GM19324 (cell line): ENCODE measurements at regions not wholly inside any gene's neighbourhood (a gene's known extent, or its start where the extent isn't known, plus 50 kb on each side); places are given as distances from the start of the nearest gene placed in this dataset.

Experiments
- ATAC-seq: cut with Tn5 transposase; IDR thresholded peaks from one replicate; pipeline ENCODE4 v1.9.1; 2021; ENCODE audit warnings: mild to moderate bottlenecking, moderate library complexity; ENCODE audit not compliant: unreplicated experiment, low FRiP score

GRCh38 chr9:87310827-87311523, 186.7 kb upstream of the DAPK1 start:
- ATAC-seq: no peak

DNA sequence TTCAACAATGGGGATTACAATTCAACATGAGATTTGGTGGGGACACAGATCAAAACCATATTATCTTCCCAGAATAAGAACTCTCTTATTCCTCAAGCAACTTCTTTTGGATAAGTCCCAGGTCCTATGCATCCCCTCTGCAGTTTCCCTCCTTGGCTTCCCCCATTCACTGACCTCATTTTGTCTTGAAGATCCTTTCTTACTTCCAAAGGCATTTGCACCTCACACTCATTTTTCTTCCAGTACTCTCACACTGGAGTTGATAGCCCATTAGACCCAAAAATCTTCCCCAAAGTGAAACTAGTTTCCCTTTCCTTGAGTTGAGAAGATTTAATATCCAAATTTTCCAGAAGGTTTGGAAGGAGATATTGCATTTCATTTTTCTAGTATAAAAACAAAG, 178.0 kb upstream of the DAPK1 start:
- no peak for ATAC-seq

DNA sequence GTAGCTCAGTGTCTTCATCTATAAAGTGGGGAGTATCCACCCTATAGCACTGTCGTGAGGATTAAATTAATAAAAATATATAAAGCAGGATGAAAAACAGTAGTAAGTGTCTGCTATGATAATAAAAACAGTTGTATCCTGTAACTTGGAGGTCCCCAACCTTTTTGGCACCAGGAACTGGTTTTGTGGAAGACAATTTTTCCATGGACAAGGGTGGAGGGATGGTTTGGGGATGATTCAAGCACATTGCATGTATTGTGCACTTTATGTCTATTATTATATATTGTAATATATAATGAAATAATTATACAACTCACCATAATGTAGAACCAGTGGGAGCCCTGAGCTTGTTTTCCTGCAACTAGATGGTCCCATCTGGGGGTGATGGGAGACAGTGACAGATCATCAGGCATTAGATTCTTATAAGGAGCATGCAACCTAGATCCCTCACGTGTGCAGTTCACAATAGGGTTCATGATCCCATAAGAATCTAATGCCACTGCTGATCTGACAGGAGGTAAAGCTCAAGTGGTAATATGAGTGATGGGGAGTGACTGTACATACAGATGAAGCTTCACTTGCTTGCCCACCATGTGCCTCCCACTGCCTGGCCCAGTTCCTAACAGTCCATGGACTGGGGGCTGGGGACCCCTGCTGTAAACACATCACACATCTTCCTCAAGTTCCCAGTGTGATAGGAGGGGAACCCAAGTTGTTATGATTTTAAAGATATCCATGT, 177.4 kb upstream of the DAPK1 start:
- no peak for ATAC-seq

DNA sequence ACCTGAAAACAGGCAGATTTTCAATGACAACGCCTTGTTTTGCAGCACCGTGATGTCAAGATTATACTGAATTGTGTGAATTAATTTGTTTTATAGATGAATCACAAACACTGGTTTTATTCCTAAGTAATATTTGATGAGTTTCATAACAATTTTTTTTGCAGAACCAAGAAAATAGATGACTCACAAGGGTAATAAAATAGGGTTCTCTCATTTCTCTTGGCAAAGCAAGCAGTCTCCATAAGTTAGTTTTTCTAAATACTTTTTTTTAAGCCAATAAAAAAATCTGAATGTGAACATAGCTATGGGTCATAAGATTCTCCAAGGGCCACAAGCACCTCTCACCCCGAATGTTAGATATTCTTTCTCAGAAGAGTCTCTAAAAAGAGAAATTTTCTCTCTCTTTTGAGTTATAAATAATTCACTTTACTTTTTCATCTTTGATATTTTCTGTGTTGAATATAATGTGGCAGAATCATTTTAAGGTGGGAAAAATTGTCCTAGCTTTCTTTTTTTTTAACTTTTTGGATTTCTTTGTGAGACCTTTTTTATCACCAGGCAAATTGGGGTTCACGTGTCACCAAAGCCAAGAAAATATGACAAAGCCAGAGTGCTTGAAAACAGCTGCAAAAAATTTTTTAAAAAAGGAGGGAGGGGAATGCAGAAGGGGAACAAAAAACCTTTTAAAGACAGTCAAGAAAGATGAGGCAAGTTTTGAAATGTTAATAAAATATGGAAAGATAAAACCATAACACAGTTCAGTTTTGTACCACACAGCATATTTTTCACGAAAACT, 174.6 kb upstream of the DAPK1 start:
- ATAC-seq: no peak

GRCh38 chr9:87323928-87324327, 173.7 kb upstream of the DAPK1 start:
- ATAC-seq: no peak

DNA sequence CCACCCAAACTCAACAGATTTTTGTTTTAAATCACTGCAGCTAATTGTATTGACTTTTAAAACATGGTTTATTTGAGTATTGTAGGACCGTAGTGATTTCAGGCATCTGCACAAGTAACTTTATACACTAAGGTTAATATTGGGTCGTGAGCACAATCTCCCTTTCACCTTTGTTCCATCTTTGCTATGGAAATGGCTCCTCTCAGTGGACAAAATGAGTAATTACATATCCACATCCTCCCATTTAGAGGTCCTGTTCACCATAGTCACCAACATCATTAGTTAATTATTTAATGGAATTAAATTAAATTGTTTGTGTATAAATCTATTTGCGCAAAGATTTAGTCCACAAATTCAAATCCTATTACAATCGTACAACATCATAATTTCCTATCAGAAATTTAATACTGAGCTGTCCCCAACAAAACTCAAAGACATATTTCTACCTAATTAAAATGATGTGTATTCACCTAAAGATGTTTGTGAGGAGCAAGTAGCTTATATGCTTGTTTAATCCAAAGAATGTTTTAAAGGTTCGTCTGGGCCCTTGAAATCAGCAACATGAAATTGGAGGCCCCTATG, 173.0 kb upstream of the DAPK1 start:
- no peak for ATAC-seq

GRCh38 chr9:87327575-87328125, 170.0 kb upstream of the DAPK1 start:
- no peak for ATAC-seq

GRCh38 chr9:87333802-87334201, 163.9 kb upstream of the DAPK1 start:
- ATAC-seq: no peak

DNA sequence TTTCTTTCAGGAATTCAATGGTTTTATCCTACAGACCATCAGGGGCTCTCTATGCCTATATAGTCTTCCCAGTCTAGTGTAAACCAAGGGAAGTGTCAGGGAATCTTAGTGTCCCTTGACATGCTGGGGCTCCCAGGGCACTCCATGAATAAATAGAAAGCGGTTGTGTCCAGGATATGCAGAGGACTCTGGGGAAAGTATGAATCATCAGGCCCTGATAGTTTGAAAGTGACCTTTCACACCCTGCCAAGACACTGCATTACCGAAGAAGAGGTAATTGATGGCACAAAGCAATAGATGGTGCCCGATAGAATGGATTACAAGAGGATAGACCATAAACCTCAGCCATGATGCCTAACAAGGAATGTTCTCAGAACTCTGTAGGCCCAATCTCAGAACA, 163.3 kb upstream of the DAPK1 start:
- no peak for ATAC-seq

- ATAC-seq: no peak
Measured at GRCh38 chr9:87336407-87336806, 161.3 kb upstream of the DAPK1 start.

DNA sequence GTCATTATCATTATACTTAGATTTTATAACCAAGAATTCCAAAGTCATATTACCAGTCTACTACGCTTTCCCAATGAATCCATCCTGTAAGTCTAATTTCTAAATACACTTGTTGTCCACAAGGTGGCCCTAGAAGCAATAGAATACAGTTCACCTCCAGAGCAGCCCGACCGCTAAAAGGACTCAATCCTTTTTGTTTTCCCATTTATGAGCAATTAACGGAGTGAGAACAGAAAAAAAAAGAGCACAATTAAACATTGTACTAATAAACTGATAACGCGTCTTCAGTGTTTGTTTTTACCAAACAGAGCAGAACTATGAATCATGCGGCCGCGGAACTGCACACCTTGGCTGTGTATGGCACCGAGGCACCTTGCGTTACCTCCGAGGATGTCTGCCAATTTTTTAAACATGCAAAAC, 160.7 kb upstream of the DAPK1 start:
- no peak for ATAC-seq

DNA sequence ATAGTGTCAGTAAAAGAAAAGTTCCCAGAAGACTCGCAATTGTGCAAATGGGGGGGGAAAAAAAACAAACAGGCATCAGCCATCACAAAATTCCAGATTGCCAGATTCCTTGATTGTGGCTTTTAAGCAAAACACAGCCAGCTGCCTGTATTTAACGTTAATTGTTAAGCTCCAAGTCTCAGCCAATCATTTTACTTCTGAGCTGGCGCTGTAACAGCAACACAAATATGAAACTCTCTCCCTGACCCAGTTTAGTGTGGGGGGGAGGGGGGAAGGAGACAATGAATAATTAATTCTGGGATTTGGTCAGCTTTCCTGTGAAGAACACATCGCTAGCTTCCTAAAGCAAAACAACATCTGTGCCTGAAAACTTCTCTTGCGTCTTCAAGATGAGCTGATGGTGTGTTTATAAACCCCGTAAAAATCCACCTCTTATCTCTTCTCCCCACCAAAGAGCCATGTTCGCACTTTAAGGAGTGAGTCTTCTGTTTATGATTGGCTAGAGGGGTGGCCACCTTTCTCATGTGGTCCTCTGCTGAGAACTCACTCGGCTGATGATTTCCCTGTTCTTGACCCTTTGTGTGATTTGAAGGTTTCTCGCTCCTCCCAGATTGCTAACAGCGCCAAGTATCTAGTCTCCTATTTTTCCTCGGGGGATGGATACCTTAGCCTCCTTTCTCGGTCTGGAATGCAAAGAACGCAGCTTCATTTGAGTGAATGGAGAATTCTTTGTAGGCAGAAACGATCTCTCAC, 160.2 kb upstream of the DAPK1 start:
- no peak for ATAC-seq

DNA sequence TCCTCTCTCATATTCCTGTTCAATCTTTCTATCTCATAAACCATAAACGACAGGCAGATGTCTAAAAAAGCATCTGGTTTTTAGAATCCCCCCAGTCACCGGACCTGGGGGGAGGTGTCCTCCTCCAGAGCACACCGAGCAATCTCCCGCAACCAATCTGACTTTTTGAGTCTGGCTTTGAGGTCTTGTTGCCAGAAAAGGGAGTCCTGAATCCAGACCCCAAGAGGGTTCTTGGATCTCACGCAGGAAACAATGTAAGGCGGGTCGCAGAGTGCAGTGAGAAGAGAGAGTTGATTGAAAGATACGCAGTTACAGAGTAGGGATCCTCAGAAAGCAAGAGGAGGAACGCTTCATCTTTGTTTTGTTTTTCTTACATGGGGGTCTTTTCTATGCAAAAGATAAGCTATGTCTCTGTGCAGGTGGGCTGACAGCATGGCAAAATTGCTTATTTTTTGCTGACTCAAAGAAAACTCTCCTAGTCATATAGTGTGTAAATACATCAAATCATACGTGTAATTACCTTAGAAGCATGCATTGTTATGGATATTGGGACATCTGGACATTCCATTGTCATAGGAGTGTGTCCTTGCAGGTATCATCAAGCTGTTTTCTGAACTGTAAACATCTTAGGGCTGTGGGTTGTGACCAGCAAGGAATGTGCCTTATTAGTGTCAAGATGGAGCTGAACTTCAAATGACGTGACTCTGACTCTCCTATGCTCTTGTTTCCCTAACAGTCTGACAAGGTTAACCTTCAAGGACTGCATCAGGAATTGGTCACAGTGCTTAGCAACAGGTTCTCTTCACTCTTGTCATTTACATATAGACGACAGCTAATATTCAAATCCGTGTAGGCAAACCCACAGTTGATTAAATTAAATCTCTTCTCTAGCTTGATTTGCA, 159.3 kb upstream of the DAPK1 start:
- ATAC-seq: no peak

DNA sequence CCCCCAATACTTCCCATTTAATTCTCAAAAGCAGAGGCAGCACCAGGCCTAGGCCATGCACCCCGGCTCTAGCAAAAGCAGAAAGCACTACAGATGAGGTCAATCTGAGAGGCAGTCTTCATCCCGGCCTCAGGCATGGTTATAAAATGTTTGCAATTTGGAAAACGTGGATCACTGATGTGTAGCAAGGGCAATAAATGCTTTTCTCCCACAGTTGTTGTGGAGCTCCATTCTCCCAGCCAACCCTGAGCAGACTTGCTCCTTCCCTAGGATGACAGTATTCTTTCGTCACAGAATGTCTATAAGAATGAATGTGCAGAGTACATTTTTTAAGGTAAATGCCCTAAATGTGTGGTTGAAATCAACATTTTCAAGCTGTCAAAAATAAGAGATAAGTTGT, 157.3 kb upstream of the DAPK1 start:
- ATAC-seq: no peak

GRCh38 chr9:87342743-87343142, 154.9 kb upstream of the DAPK1 start:
- no peak for ATAC-seq

DNA sequence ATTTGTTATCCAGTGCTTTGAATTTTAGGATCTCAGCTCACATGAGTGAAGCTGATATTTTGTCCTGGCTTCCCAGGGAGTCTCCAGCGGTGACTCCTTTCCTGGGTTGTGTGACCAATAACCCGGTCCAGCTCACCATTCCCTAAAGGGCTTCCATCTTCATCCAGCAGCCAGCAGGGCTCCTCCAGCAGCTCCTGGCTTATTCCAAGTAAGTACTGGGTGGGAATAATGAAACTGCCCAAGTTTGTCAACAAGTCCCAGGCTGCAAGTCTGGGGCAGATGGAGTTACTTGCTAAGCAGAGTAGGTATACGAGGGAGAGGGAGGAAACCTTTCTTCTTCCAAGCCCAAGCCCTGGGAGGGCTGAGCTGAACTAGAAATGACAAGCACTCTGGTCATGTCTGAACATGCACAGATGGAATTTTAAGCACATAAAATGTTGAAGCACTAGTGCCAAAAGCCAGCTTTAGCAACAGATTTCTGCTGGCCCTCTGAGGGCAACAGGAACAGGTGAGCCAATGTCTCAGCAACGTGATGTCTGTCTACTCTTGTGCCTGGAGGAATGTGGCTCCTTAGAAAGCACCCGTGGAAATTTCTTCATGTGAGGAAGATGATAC, 153.7 kb upstream of the DAPK1 start:
- no peak for ATAC-seq

GRCh38 chr9:87346061-87346665, 151.5 kb upstream of the DAPK1 start:
- ATAC-seq: no peak

GRCh38 chr9:87350915-87351314, 146.8 kb upstream of the DAPK1 start:
- no peak for ATAC-seq
